Omental fat pad (tissue), 3 donors: ENCODE measurements at regions not wholly inside any gene's neighbourhood (a gene's known extent, or its start where the extent isn't known, plus 50 kb on each side); places are given as distances from the start of the nearest gene placed in this dataset.

ENCODE experiments used
- ATAC-seq: fragments of 150-250 bp; one replicate; pipeline ENCODE4 v1.9.1; 2016; ENCODE audit warnings: mild to moderate bottlenecking, moderate library complexity; ENCODE audit not compliant: low FRiP score
- DNase-seq: peaks from one replicate; pipeline ENCODE4 v3.0.0-alpha.2; 2019; ENCODE audit warnings: low spot score
- TF ChIP-seq, protein P1 (sequence below), 3 donors: fragments of 450-650 bp; IDR thresholded peaks; one replicate each; pipeline ENCODE4 v1.5.1; 2016 to 2017; ENCODE audit warnings: antibody characterized with exemption in 3 of 3, mild to moderate bottlenecking in 3 of 3, moderate library complexity in 2 of 3

DNA sequence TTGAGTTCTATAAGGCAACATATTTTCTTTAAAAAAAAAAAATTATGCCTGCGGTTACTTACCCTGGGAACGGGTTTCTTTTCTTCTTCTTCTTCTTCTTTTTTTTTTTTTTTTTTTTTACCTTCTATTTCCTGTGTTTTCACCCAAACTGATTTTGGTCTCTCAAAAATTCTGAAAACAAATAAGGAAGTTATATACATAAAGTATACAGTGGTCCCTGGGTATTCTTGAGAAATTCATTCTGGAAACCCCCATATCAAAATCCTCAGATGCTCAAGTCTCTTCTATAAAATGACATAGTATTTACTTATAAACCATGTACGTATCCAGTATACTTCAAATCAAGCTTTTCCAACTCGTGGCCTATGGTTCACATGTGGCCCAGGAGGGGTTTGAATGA, 326.7 kb downstream of the MAT2B start:
- TF ChIP-seq, protein P1, sequence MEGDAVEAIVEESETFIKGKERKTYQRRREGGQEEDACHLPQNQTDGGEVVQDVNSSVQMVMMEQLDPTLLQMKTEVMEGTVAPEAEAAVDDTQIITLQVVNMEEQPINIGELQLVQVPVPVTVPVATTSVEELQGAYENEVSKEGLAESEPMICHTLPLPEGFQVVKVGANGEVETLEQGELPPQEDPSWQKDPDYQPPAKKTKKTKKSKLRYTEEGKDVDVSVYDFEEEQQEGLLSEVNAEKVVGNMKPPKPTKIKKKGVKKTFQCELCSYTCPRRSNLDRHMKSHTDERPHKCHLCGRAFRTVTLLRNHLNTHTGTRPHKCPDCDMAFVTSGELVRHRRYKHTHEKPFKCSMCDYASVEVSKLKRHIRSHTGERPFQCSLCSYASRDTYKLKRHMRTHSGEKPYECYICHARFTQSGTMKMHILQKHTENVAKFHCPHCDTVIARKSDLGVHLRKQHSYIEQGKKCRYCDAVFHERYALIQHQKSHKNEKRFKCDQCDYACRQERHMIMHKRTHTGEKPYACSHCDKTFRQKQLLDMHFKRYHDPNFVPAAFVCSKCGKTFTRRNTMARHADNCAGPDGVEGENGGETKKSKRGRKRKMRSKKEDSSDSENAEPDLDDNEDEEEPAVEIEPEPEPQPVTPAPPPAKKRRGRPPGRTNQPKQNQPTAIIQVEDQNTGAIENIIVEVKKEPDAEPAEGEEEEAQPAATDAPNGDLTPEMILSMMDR (IDR thresholded peaks at IDR 0.05): no peak
- ATAC-seq (no peak), DNase-seq (no peak)

- DNase-seq: no peak
- TF ChIP-seq, protein P1 (IDR thresholded peaks at IDR 0.05): no peak
- no peak for ATAC-seq
Observed at GRCh38 chr5:163838738-163839137, 333.3 kb downstream of the MAT2B start.

DNA sequence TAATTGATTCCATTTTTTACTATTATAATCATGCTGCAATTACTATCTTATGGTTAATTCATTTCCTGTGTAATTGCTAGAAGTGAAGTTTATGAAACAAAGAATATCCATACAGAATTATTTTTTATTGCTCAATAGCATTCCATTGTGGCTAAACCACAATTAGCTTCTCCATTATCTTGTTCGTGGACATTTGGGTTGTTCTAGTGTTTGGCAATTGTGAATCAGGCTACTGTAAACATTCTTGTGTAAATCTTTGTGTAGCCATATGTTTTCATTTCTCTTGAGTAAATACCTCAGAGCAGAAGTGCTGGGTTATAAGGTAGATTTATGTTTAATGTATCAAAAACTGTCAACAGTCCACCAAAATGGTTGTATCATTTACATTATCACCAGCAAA, 341.1 kb downstream of the MAT2B start:
- ATAC-seq: no peak
- no peak for DNase-seq
- TF ChIP-seq, protein P1 (IDR thresholded peaks at IDR 0.05): no peak

- DNase-seq: no peak
- no peak for ATAC-seq
- TF ChIP-seq, protein P1 (IDR thresholded peaks at IDR 0.05): no peak
Observed at GRCh38 chr5:163855754-163856153, 350.3 kb downstream of the MAT2B start.

GRCh38 chr5:163861670-163862069, 356.3 kb downstream of the MAT2B start:
- no peak for DNase-seq
- TF ChIP-seq, protein P1 (IDR thresholded peaks at IDR 0.05): no peak
- ATAC-seq: no peak

DNA sequence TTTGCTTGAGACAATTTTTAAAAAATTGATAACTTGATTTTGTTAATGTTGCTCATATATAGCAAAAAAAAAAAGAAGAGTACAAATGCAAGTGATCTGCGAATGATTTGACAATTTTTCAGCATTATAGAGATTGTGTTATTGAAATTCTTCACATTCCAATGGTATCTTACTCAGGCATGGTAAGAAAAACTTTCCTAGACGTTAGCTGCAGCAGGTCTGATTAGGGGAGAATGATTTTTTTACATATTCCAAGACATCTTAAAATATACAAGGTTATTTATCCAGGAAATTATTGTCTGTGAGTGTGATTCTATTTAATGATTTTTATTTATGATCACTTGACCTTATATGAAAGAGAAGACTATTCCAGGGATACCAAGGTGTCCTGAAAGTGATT, 361.9 kb downstream of the MAT2B start:
- TF ChIP-seq, protein P1 (IDR thresholded peaks at IDR 0.05): no peak
- no peak for DNase-seq
- ATAC-seq: no peak

DNA sequence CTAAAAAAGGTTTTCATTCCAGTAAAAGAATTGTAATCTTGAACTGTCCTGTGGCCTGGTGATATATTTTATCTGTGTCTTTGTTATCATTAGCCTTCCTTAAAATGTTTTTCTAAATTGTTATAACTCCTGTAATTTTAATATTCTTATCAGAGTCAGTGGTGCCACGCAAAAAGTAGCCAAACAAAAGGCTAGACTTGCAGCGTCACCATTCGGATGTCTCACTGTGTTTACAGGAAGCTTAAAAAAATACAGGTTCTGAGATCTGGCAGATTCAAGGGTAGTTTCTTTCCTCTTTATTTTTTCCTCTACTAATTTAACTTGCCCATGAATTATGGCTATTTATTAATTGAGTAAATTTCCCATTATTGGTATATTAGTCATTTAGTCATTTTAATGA, 362.3 kb downstream of the MAT2B start:
- no peak for ATAC-seq
- no peak for DNase-seq
- TF ChIP-seq, protein P1 (IDR thresholded peaks at IDR 0.05): no peak
